Loucy (cell line): ENCODE measurements at regions not wholly inside any gene's neighbourhood (a gene's known extent, or its start where the extent isn't known, plus 50 kb on each side); places are given as distances from the start of the nearest gene placed in this dataset.

Experiments
- CTCF ChIP-seq: fragments of 200-600 bp; sonication (generic); conservative IDR thresholded peaks from 2 replicates; pipeline ENCODE4 v1.5.1; 2014; ENCODE audit warnings: mild to moderate bottlenecking, antibody characterized with exemption, low read length
- EZH2phosphoT487 ChIP-seq: fragments of 200-600 bp; IDR thresholded peaks from 2 replicates; pipeline ENCODE4 v1.6.1; 2018; ENCODE audit warnings: antibody characterized with exemption, mild to moderate bottlenecking, moderate library complexity, borderline replicate concordance

- no peak for TF ChIP-seq CTCF
- no peak for TF ChIP-seq EZH2phosphoT487
Measured at GRCh38 chr5:167864801-167865200, 426.6 kb upstream of the WWC1 start.
